ENCODE measurements at regions not wholly inside any gene's neighbourhood (a gene's known extent, or its start where the extent isn't known, plus 50 kb on each side); places are given as distances from the start of the nearest gene placed in this dataset.

- BruUV-seq (replicated peaks) = no TSS peak
- Histone ChIP-seq H2AFZ (ENCODE audit: low read length) (no peak overlapping the region), H3K4me3 (replicated peaks in 1 of 3; ENCODE audit: insufficient read depth in 1 of 3, low read depth in 2 of 3, low read length in 3 of 3) (no peak overlapping the region), H3K4me2 (ENCODE audit: low read depth, low read length) (no peak overlapping the region), H3K4me1 (ENCODE audit: insufficient read depth, low read length) (no peaks in the 10 kb centered on the region), H3K36me3 (replicated peaks in 1 of 2; ENCODE audit: control insufficient read depth in 1 of 2, insufficient read depth in 2 of 2, low read length in 2 of 2) (no peaks in the 10 kb centered on the region), H3K27me3 (ENCODE audit: control insufficient read depth in 1 of 2, insufficient read depth in 2 of 2, low read length in 2 of 2) (no peaks in the 10 kb centered on the region), H3K9me3 (ENCODE audit: low read length) (no peaks in the 10 kb centered on the region), H3K79me2 (ENCODE audit: insufficient read depth, low read length) (no peaks in the 10 kb centered on the region), H4K20me1 (ENCODE audit: insufficient read depth, low read length) (no peaks in the 10 kb centered on the region), H3K27ac (ENCODE audit: extremely low read length, insufficient read depth, low read length) (no peak overlapping the region), H3K9ac (ENCODE audit: insufficient read depth, low read depth, low read length) (no peak overlapping the region)
- ATAC-seq (no peak), FAIRE-seq (no peak), DNase-seq (ENCODE audit: low spot score) (no peak)
- ChIA-PET POLR2A (no interaction called here), CTCF (ENCODE audit: low intra/inter-chr PET ratio, low total read pairs) (no interaction called here)
- in situ Hi-C loops (cut with HindIII; ENCODE audit: extremely low pct_ligation_motif_present, low pct_unique_long_range_greater_than_20kb) = no loop called here
- TF ChIP-seq NR3C1 (CRISPR knock-in tag; IDR thresholded peaks at IDR 0.05) = no peak
- TF ChIP-seq, protein P1, sequence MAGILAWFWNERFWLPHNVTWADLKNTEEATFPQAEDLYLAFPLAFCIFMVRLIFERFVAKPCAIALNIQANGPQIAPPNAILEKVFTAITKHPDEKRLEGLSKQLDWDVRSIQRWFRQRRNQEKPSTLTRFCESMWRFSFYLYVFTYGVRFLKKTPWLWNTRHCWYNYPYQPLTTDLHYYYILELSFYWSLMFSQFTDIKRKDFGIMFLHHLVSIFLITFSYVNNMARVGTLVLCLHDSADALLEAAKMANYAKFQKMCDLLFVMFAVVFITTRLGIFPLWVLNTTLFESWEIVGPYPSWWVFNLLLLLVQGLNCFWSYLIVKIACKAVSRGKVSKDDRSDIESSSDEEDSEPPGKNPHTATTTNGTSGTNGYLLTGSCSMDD (CRISPR knock-in tag; IDR thresholded peaks at IDR 0.05) = no peak
- no peak for TF ChIP-seq ZNF709 (CRISPR knock-in tag; IDR thresholded peaks at IDR 0.05)
- TF ChIP-seq, protein P2, sequence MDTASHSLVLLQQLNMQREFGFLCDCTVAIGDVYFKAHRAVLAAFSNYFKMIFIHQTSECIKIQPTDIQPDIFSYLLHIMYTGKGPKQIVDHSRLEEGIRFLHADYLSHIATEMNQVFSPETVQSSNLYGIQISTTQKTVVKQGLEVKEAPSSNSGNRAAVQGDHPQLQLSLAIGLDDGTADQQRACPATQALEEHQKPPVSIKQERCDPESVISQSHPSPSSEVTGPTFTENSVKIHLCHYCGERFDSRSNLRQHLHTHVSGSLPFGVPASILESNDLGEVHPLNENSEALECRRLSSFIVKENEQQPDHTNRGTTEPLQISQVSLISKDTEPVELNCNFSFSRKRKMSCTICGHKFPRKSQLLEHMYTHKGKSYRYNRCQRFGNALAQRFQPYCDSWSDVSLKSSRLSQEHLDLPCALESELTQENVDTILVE (CRISPR knock-in tag; IDR thresholded peaks at IDR 0.05) = no peak
- TF ChIP-seq ZNF7 (CRISPR knock-in tag; IDR thresholded peaks at IDR 0.05) = no peak
- no peak for TF ChIP-seq RXRA (CRISPR knock-in tag; IDR thresholded peaks at IDR 0.05)
- no peak for TF ChIP-seq SALL2 (CRISPR knock-in tag; IDR thresholded peaks at IDR 0.05)
- no peak for TF ChIP-seq ZNF225 (CRISPR knock-in tag; IDR thresholded peaks at IDR 0.05)
- intact Hi-C loops (cut with micrococcal nuclease; ENCODE audit: unreplicated experiment) = no loop called here
- WGBS (ENCODE audit: low lambda C conversion rate) = 23% methylated on average over 4 of the region's 4 CpGs
Measured at GRCh38 chr2:217479566-217479965, 523.2 kb downstream of the TNS1 start.
